Progenitor cell of endocrine pancreas (in vitro differentiated cells): ENCODE measurements at regions not wholly inside any gene's neighbourhood (a gene's known extent, or its start where the extent isn't known, plus 50 kb on each side); places are given as distances from the start of the nearest gene placed in this dataset.

ENCODE experiments used
- DNase-seq: peaks from one replicate; pipeline ENCODE4 v3.0.0; 2021; ENCODE audit warnings: low spot score; ENCODE audit not compliant: unreplicated experiment
- H3K27ac Mint-ChIP-seq: 2 replicates; pipeline ENCODE4 v1.8.0; 2021; ENCODE audit warnings: mild to moderate bottlenecking, moderate library complexity, mixed read lengths
- H3K27me3 Mint-ChIP-seq: 2 replicates; pipeline ENCODE4 v1.8.0; 2021; ENCODE audit warnings: mixed read lengths
- H3K36me3 Mint-ChIP-seq: 2 replicates; pipeline ENCODE4 v1.8.0; 2022; ENCODE audit warnings: mixed read lengths; ENCODE audit not compliant: insufficient read depth
- H3K4me1 Mint-ChIP-seq: 2 replicates; pipeline ENCODE4 v1.8.0; 2021; ENCODE audit warnings: low read depth, mixed read lengths
- H3K4me3 Mint-ChIP-seq: 2 replicates; pipeline ENCODE4 v1.8.0; 2021; ENCODE audit warnings: low read depth, mild to moderate bottlenecking, moderate library complexity, mixed read lengths
- H3K9me3 Mint-ChIP-seq: 2 replicates; pipeline ENCODE4 v1.8.0; 2021; ENCODE audit warnings: low read depth, mixed read lengths
- CTCF ChIP-seq: fragments of 200-600 bp; sonication (generic); IDR thresholded peaks from one replicate; pipeline ENCODE4 v1.5.0; 2021; ENCODE audit warnings: antibody characterized with exemption, mild to moderate bottlenecking; ENCODE audit not compliant: unreplicated experiment

GRCh38 chrX:45980726-45981125 lies 564.5 kb downstream of the ZNF674 start:
- H3K27ac Mint-ChIP-seq, result no peak overlapping the region
- H3K4me1 Mint-ChIP-seq, result no peaks in the 10 kb centered on the region
- H3K27me3 Mint-ChIP-seq, result no peaks in the 10 kb centered on the region
- no peaks in the 10 kb centered on the region for H3K36me3 Mint-ChIP-seq
- no peak for DNase-seq
- peaks cover 30% of the 10 kb centered on the region for H3K9me3 Mint-ChIP-seq
- no peak for TF ChIP-seq CTCF
- H3K4me3 Mint-ChIP-seq, result no peak overlapping the region

GRCh38 chrX:45975633-45976032 lies 569.6 kb downstream of the ZNF674 start:
- TF ChIP-seq CTCF, result no peak
- Mint-ChIP-seq H3K4me1 (no peaks in the 10 kb centered on the region), H3K9me3 (peaks cover 32% of the 10 kb centered on the region), H3K27ac (no peak overlapping the region), H3K4me3 (no peak overlapping the region), H3K27me3 (no peaks in the 10 kb centered on the region), H3K36me3 (no peaks in the 10 kb centered on the region)
- no peak for DNase-seq

- H3K27ac Mint-ChIP-seq, result no peak overlapping the region
- no peaks in the 10 kb centered on the region for H3K4me1 Mint-ChIP-seq
- peaks cover 31% of the 10 kb centered on the region for H3K9me3 Mint-ChIP-seq
- H3K27me3 Mint-ChIP-seq, result no peaks in the 10 kb centered on the region
- H3K36me3 Mint-ChIP-seq, result no peaks in the 10 kb centered on the region
- TF ChIP-seq CTCF, result no peak
- DNase-seq, result no peak
- no peak overlapping the region for H3K4me3 Mint-ChIP-seq
These were observed 572.6 kb downstream of the ZNF674 start for GRCh38 chrX:45972636-45973035.

- no peak for DNase-seq
- Mint-ChIP-seq H3K4me3 (no peak overlapping the region), H3K36me3 (no peaks in the 10 kb centered on the region), H3K27me3 (no peaks in the 10 kb centered on the region), H3K9me3 (peaks cover 22% of the 10 kb centered on the region), H3K4me1 (no peaks in the 10 kb centered on the region), H3K27ac (no peak overlapping the region)
- TF ChIP-seq CTCF, result no peak
These were observed 585.7 kb downstream of the ZNF674 start for GRCh38 chrX:45959567-45959966.

GRCh38 chrX:45956191-45956870 lies 588.9 kb downstream of the ZNF674 start:
- Mint-ChIP-seq H3K9me3 (peaks cover 15% of the 10 kb centered on the region), H3K4me3 (no peak overlapping the region), H3K27me3 (no peaks in the 10 kb centered on the region), H3K4me1 (no peaks in the 10 kb centered on the region), H3K27ac (no peak overlapping the region), H3K36me3 (no peaks in the 10 kb centered on the region)
- no peak for TF ChIP-seq CTCF
- DNase-seq, result no peak
